ENCODE measurements at regions not wholly inside any gene's neighbourhood (a gene's known extent, or its start where the extent isn't known, plus 50 kb on each side); places are given as distances from the start of the nearest gene placed in this dataset.

- ATAC-seq = no peak
- DNase-seq = no peak
- no peak for TF ChIP-seq CTCF (IDR thresholded peaks at IDR 0.05)
- no peak for TF ChIP-seq POLR2A (IDR thresholded peaks at IDR 0.05)
Observed at GRCh38 chr5:4198461-4198860, 602.8 kb downstream of the IRX1 start.

GRCh38 chr5:4199049-4199841 lies 603.6 kb downstream of the IRX1 start:
- WGBS (ENCODE audit: insufficient coverage, low coverage, low lambda C conversion rate, missing lambda C conversion rate) = 38% methylated on average over 16 of the region's 19 CpGs

More at GRCh38 chr5:4198461-4198860, 602.8 kb downstream of the IRX1 start:
- H3K27ac ChIP-seq = no peak overlapping the region
- no peak overlapping the region for H3K4me3 ChIP-seq
- 29% methylated on average over 5 of the region's 7 CpGs for WGBS (ENCODE audit: insufficient coverage, low coverage, low lambda C conversion rate, missing lambda C conversion rate)
- H3K27me3 ChIP-seq = no peaks in the 10 kb centered on the region
- no peaks in the 10 kb centered on the region for H3K36me3 ChIP-seq
- intact Hi-C loops (cut with DNase I) = no loop called here
- H3K4me1 ChIP-seq = no peaks in the 10 kb centered on the region
- H3K9me3 ChIP-seq = no peaks in the 10 kb centered on the region

GRCh38 chr5:4203146-4203545 lies 607.5 kb downstream of the IRX1 start:
- intact Hi-C loops (cut with DNase I) = no loop called here

More at GRCh38 chr5:4199049-4199841, 603.6 kb downstream of the IRX1 start:
- no peak for ATAC-seq
- TF ChIP-seq CTCF (IDR thresholded peaks at IDR 0.05) (no peak), POLR2A (IDR thresholded peaks at IDR 0.05) (no peak)
- H3K36me3 ChIP-seq = no peaks in the 10 kb centered on the region
- no peak for DNase-seq
- no peaks in the 10 kb centered on the region for H3K9me3 ChIP-seq
- no peak overlapping the region for H3K4me3 ChIP-seq
- H3K27me3 ChIP-seq = no peaks in the 10 kb centered on the region
- H3K27ac ChIP-seq = no peak overlapping the region
- intact Hi-C loops (cut with DNase I) = no loop called here
- no peaks in the 10 kb centered on the region for H3K4me1 ChIP-seq

GRCh38 chr5:4204276-4205141 lies 608.9 kb downstream of the IRX1 start:
- Histone ChIP-seq H3K9me3 (no peaks in the 10 kb centered on the region), H3K4me3 (no peak overlapping the region), H3K4me1 (no peaks in the 10 kb centered on the region), H3K27me3 (no peaks in the 10 kb centered on the region), H3K36me3 (no peaks in the 10 kb centered on the region), H3K27ac (no peak overlapping the region)
- 42% methylated on average over 11 of the region's 11 CpGs for WGBS (ENCODE audit: insufficient coverage, low coverage, low lambda C conversion rate, missing lambda C conversion rate)
- TF ChIP-seq CTCF (IDR thresholded peaks at IDR 0.05) (no peak), POLR2A (IDR thresholded peaks at IDR 0.05) (no peak)
- ATAC-seq = no peak
- no peak for DNase-seq
- intact Hi-C loops (cut with DNase I) = no loop called here

More at GRCh38 chr5:4203146-4203545, 607.5 kb downstream of the IRX1 start:
- 58% methylated on average over 4 of the region's 4 CpGs for WGBS (ENCODE audit: insufficient coverage, low coverage, low lambda C conversion rate, missing lambda C conversion rate)
- Histone ChIP-seq H3K4me3 (no peak overlapping the region), H3K9me3 (no peaks in the 10 kb centered on the region), H3K36me3 (no peaks in the 10 kb centered on the region), H3K27me3 (no peaks in the 10 kb centered on the region), H3K4me1 (no peaks in the 10 kb centered on the region), H3K27ac (no peak overlapping the region)
- no peak for TF ChIP-seq POLR2A (IDR thresholded peaks at IDR 0.05)
- no peak for TF ChIP-seq CTCF (IDR thresholded peaks at IDR 0.05)
- ATAC-seq = no peak
- no peak for DNase-seq
